Mesothelial cell of epicardium (in vitro differentiated cells): ENCODE measurements at regions not wholly inside any gene's neighbourhood (a gene's known extent, or its start where the extent isn't known, plus 50 kb on each side); places are given as distances from the start of the nearest gene placed in this dataset.

Source experiments
- DNase-seq, 2 experiments: peaks; one replicate each; pipeline ENCODE4 v3.0.0; 2021; ENCODE audit warnings: low spot score in 2 of 2; ENCODE audit not compliant: unreplicated experiment in 2 of 2
- H3K27ac Mint-ChIP-seq: 2 replicates; pipeline ENCODE4 v1.8.0; 2021; ENCODE audit warnings: mixed read lengths
- H3K27me3 Mint-ChIP-seq: 2 replicates; pipeline ENCODE4 v1.8.0; 2021; ENCODE audit warnings: low read depth, mixed read lengths
- H3K36me3 Mint-ChIP-seq: 2 replicates; pipeline ENCODE4 v1.8.0; 2021; ENCODE audit warnings: mixed read lengths
- H3K4me1 Mint-ChIP-seq: 2 replicates; pipeline ENCODE4 v1.8.0; 2021; ENCODE audit warnings: mixed read lengths
- H3K4me3 Mint-ChIP-seq: 2 replicates; pipeline ENCODE4 v1.8.0; 2021; ENCODE audit warnings: mild to moderate bottlenecking, moderate library complexity, mixed read lengths
- H3K9me3 Mint-ChIP-seq: 2 replicates; pipeline ENCODE4 v1.8.0; 2021; ENCODE audit warnings: mixed read lengths
- TF ChIP-seq, protein P1 (sequence below): fragments of 200-600 bp; sonication (generic); IDR thresholded peaks from one replicate; pipeline ENCODE4 v1.5.0; 2021; ENCODE audit warnings: antibody characterized with exemption; ENCODE audit not compliant: unreplicated experiment

GRCh38 chr3:153001210-153002078 is 160.6 kb upstream of the RAP2B start:
- Mint-ChIP-seq H3K9me3 (peaks cover 2% of the 10 kb centered on the region), H3K27me3 (no peaks in the 10 kb centered on the region), H3K4me3 (no peak overlapping the region), H3K36me3 (no peaks in the 10 kb centered on the region), H3K4me1 (no peaks in the 10 kb centered on the region), H3K27ac (no peak overlapping the region)
- TF ChIP-seq, protein P1, sequence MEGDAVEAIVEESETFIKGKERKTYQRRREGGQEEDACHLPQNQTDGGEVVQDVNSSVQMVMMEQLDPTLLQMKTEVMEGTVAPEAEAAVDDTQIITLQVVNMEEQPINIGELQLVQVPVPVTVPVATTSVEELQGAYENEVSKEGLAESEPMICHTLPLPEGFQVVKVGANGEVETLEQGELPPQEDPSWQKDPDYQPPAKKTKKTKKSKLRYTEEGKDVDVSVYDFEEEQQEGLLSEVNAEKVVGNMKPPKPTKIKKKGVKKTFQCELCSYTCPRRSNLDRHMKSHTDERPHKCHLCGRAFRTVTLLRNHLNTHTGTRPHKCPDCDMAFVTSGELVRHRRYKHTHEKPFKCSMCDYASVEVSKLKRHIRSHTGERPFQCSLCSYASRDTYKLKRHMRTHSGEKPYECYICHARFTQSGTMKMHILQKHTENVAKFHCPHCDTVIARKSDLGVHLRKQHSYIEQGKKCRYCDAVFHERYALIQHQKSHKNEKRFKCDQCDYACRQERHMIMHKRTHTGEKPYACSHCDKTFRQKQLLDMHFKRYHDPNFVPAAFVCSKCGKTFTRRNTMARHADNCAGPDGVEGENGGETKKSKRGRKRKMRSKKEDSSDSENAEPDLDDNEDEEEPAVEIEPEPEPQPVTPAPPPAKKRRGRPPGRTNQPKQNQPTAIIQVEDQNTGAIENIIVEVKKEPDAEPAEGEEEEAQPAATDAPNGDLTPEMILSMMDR: no peak
- no peak for DNase-seq

GRCh38 chr3:153003441-153003840 is 158.6 kb upstream of the RAP2B start:
- Mint-ChIP-seq H3K27me3 (no peaks in the 10 kb centered on the region), H3K4me1 (no peaks in the 10 kb centered on the region), H3K9me3 (peaks cover 5% of the 10 kb centered on the region), H3K27ac (no peak overlapping the region), H3K4me3 (no peak overlapping the region), H3K36me3 (no peaks in the 10 kb centered on the region)
- TF ChIP-seq, protein P1: no peak
- no peak for DNase-seq

- H3K4me3 Mint-ChIP-seq: no peak overlapping the region
- no peak for DNase-seq
These were observed 158.2 kb upstream of the RAP2B start for GRCh38 chr3:153003862-153004261.

DNA sequence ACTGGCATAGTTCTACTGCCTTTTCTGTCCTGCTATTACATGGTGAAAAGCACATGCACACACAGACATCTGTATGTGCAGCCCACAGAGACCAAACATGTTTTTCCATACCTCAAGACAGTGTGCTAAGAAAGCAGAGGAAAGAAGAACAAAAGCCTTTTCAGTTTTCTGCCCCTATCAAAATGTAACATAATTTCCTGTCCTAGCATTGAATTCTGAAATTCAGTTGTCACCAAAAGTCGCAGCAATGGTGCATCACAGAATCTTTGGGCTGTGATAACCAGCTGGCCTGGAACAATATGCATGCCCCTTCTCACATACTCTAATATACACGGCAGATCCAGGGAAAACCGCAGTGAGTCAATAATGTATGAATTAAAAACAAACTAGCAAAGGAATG is 153.8 kb upstream of the RAP2B start:
- no peaks in the 10 kb centered on the region for H3K27me3 Mint-ChIP-seq
- no peak overlapping the region for H3K27ac Mint-ChIP-seq
- H3K4me3 Mint-ChIP-seq: no peak overlapping the region
- no peaks in the 10 kb centered on the region for H3K36me3 Mint-ChIP-seq
- TF ChIP-seq, protein P1: no peak
- DNase-seq: no peak
- H3K9me3 Mint-ChIP-seq: peaks cover 5% of the 10 kb centered on the region
- H3K4me1 Mint-ChIP-seq: no peaks in the 10 kb centered on the region

More at GRCh38 chr3:153003862-153004261, 158.2 kb upstream of the RAP2B start:
- H3K27me3 Mint-ChIP-seq: no peaks in the 10 kb centered on the region
- no peaks in the 10 kb centered on the region for H3K36me3 Mint-ChIP-seq
- TF ChIP-seq, protein P1: no peak
- H3K4me1 Mint-ChIP-seq: no peaks in the 10 kb centered on the region
- H3K9me3 Mint-ChIP-seq: peaks cover 5% of the 10 kb centered on the region
- no peak overlapping the region for H3K27ac Mint-ChIP-seq

DNA sequence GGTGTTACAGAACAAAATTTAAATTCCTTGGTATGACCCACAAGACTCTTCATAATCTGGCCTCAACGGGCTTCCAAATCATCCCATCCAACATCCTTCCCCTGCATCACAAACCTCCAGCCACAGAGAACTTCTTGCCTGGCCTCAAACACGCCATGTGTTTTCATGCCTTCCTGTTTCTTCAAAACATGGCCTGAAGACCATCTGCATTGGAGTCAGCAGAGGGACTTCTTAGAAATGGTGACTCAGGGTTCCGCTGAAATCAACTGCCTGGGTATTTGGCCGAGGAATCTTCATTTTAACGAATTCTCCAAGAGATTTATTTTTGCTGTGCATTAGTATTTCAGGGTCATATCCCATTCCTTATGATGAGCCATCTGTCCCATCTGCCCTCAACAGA is 138.1 kb upstream of the RAP2B start:
- no peak for DNase-seq
- H3K4me3 Mint-ChIP-seq: no peak overlapping the region
- TF ChIP-seq, protein P1: no peak
- peaks cover 6% of the 10 kb centered on the region for H3K4me1 Mint-ChIP-seq
- H3K36me3 Mint-ChIP-seq: no peaks in the 10 kb centered on the region
- no peak overlapping the region for H3K27ac Mint-ChIP-seq
- no peaks in the 10 kb centered on the region for H3K27me3 Mint-ChIP-seq
- no peaks in the 10 kb centered on the region for H3K9me3 Mint-ChIP-seq
